GM18909 (cell line): ENCODE measurements at regions not wholly inside any gene's neighbourhood (a gene's known extent, or its start where the extent isn't known, plus 50 kb on each side); places are given as distances from the start of the nearest gene placed in this dataset.
"Not testable (repeated sequence)": the region's sequence is repeated elsewhere in the genome, so short reads cannot be mapped to it uniquely, and the experiment has no call there.

ENCODE experiments used
- ATAC-seq: cut with Tn5 transposase; IDR thresholded peaks from one replicate; pipeline ENCODE4 v1.9.1; 2021; ENCODE audit warnings: mild to moderate bottlenecking; ENCODE audit not compliant: unreplicated experiment, poor library complexity

GRCh38 chr2:179385756-179386155 lies 121.1 kb upstream of the SESTD1 start:
- ATAC-seq, result not testable (repeated sequence)

- no peak for ATAC-seq
These were observed 119.3 kb upstream of the SESTD1 start for GRCh38 chr2:179383975-179384374.

- ATAC-seq, result no peak
These were observed 112.7 kb upstream of the SESTD1 start for GRCh38 chr2:179377296-179377695.

GRCh38 chr2:179376881-179377280 lies 112.2 kb upstream of the SESTD1 start:
- ATAC-seq, result no peak

- no peak for ATAC-seq
These were observed 109.2 kb upstream of the SESTD1 start for GRCh38 chr2:179373816-179374215.

GRCh38 chr2:179365561-179365960 lies 100.9 kb upstream of the SESTD1 start:
- ATAC-seq, result not testable (repeated sequence)

GRCh38 chr2:179355881-179356280 lies 91.2 kb upstream of the SESTD1 start:
- ATAC-seq, result no peak

- no peak for ATAC-seq
These were observed 90.3 kb upstream of the SESTD1 start for GRCh38 chr2:179354739-179355537.

GRCh38 chr2:179354296-179354695 lies 89.7 kb upstream of the SESTD1 start:
- ATAC-seq, result no peak

- ATAC-seq, result no peak
These were observed 87.5 kb upstream of the SESTD1 start for GRCh38 chr2:179352181-179352580.

- no peak for ATAC-seq
These were observed 86.4 kb upstream of the SESTD1 start for GRCh38 chr2:179351057-179351456.

- peak; percentile 65 for ATAC-seq
These were observed 85.2 kb upstream of the SESTD1 start for GRCh38 chr2:179349670-179350303.

GRCh38 chr2:179348906-179349305 lies 84.3 kb upstream of the SESTD1 start:
- ATAC-seq, result no peak

- ATAC-seq, result no peak
These were observed 80.3 kb upstream of the SESTD1 start for GRCh38 chr2:179344970-179345369.

- no peak for ATAC-seq
These were observed 79.8 kb upstream of the SESTD1 start for GRCh38 chr2:179344280-179344964.

- ATAC-seq, result no peak
These were observed 79.3 kb upstream of the SESTD1 start for GRCh38 chr2:179343945-179344279.

GRCh38 chr2:179341152-179341866 lies 76.7 kb upstream of the SESTD1 start:
- ATAC-seq, result no peak

GRCh38 chr2:179340678-179341077 lies 76.0 kb upstream of the SESTD1 start:
- ATAC-seq, result no peak

- ATAC-seq, result no peak
These were observed 74.0 kb upstream of the SESTD1 start for GRCh38 chr2:179338681-179339080.

- no peak for ATAC-seq
These were observed 72.3 kb upstream of the SESTD1 start for GRCh38 chr2:179336782-179337534.
